ENCODE measurements at regions not wholly inside any gene's neighbourhood (a gene's known extent, or its start where the extent isn't known, plus 50 kb on each side); places are given as distances from the start of the nearest gene placed in this dataset.

DNA sequence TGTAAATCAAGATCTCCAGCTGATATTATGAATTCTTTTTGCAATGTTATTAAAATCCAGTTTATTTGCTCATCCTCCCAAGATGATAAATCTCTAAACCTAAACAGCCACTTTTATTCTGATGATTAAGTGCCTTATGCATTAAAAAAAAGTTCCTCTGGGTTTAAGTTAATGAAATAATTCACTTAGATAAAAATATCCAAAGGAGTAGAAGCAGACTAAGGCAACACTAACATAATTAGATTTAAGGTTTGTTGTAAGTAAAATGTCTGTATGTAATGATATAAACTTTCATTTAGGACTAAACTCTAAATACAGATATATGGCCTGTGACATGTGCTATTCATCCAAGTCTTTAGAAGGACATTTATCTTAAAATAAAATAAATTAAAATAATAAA, 457.2 kb downstream of the TENT5A start:
- Histone ChIP-seq H3K27me3 (ENCODE audit: control insufficient read depth, insufficient read depth, low read length) (no peaks in the 10 kb centered on the region), H3K27ac (ENCODE audit: low read length) (no peak overlapping the region), H3K4me3 (ENCODE audit: low read depth in 2 of 2, low read length in 2 of 2) (no peak overlapping the region), H3K36me3 (ENCODE audit: control insufficient read depth, insufficient read depth, low read length) (no peaks in the 10 kb centered on the region), H3K4me1 (ENCODE audit: control insufficient read depth, insufficient read depth, low read length) (no peaks in the 10 kb centered on the region), H3K9me3 (ENCODE audit: control insufficient read depth, insufficient read depth, low read depth, low read length) (no peaks in the 10 kb centered on the region)
- in situ Hi-C loops (cut with HindIII; ENCODE audit: low pct_unique_long_range_greater_than_20kb, low sequenced_read_pairs) (no loop called here), intact Hi-C loops (cut with micrococcal nuclease; ENCODE audit: unreplicated experiment) (no loop called here)
- DNase-seq (ENCODE audit: low read depth, low spot score): no peak
- TF ChIP-seq TCF7L2 (IDR thresholded peaks at IDR 0.05; ENCODE audit: low read depth, low read length) (no peak), POLR2AphosphoS5 (IDR thresholded peaks at IDR 0.05; ENCODE audit: low read depth, low read length) (no peak), CTCF (IDR thresholded peaks at IDR 0.05) (no peak), REST (IDR thresholded peaks at IDR 0.05; ENCODE audit: insufficient read depth in 1 of 2, low read depth in 2 of 2, low read length in 1 of 2) (no peak), SIN3A (IDR thresholded peaks at IDR 0.05; ENCODE audit: borderline replicate concordance, insufficient read depth, low read depth, low read length) (no peak)
- no TSS peak for BruUV-seq (replicated peaks)
- ATAC-seq: no peak
- ChIA-PET POLR2A (no interaction called here), CTCF (no interaction called here)

- H3K9me3 ChIP-seq (ENCODE audit: control insufficient read depth, insufficient read depth, low read depth, low read length): no peaks in the 10 kb centered on the region
- BruUV-seq (replicated peaks): no TSS peak
- H3K4me3 ChIP-seq (ENCODE audit: low read depth in 2 of 2, low read length in 2 of 2): no peak overlapping the region
- intact Hi-C loops (cut with micrococcal nuclease; ENCODE audit: unreplicated experiment) (no loop called here), in situ Hi-C loops (cut with HindIII; ENCODE audit: low pct_unique_long_range_greater_than_20kb, low sequenced_read_pairs) (no loop called here)
- no peak for ATAC-seq
- H3K36me3 ChIP-seq (ENCODE audit: control insufficient read depth, insufficient read depth, low read length): no peaks in the 10 kb centered on the region
- DNase-seq (ENCODE audit: low read depth, low spot score): no peak
- no peaks in the 10 kb centered on the region for H3K4me1 ChIP-seq (ENCODE audit: control insufficient read depth, insufficient read depth, low read length)
- H3K27me3 ChIP-seq (ENCODE audit: control insufficient read depth, insufficient read depth, low read length): no peaks in the 10 kb centered on the region
- TF ChIP-seq SIN3A (IDR thresholded peaks at IDR 0.05; ENCODE audit: borderline replicate concordance, insufficient read depth, low read depth, low read length): no peak
- TF ChIP-seq TCF7L2 (IDR thresholded peaks at IDR 0.05; ENCODE audit: low read depth, low read length): no peak
- no peak for TF ChIP-seq POLR2AphosphoS5 (IDR thresholded peaks at IDR 0.05; ENCODE audit: low read depth, low read length)
- no peak for TF ChIP-seq REST (IDR thresholded peaks at IDR 0.05; ENCODE audit: insufficient read depth in 1 of 2, low read depth in 2 of 2, low read length in 1 of 2)
- no peak for TF ChIP-seq CTCF (IDR thresholded peaks at IDR 0.05)
- ChIA-PET CTCF (no interaction called here), POLR2A (no interaction called here)
- no peak overlapping the region for H3K27ac ChIP-seq (ENCODE audit: low read length)
Measured at GRCh38 chr6:81293896-81294295, 458.6 kb downstream of the TENT5A start.
